ENCODE measurements at regions not wholly inside any gene's neighbourhood (a gene's known extent, or its start where the extent isn't known, plus 50 kb on each side); places are given as distances from the start of the nearest gene placed in this dataset.

DNA sequence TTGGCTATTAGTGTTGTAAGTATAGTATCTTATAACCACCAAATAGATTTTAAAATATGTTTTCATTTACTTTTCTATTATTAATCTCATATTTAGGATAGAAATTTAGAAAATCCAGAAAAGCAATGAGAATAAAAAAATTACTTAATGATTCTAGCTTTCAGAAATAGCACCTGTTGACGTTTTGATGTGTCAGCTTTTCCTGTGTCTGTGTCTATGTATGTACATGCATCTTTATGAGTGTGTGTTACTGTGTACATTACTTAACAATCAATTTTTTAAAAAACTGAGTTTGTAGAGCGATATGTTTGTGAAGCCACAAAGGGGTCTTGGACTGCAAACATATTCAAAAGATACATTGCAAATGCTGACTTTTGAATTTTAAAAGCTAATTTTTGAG lies 526.9 kb downstream of the BCKDHB start:
- H2BK5ac ChIP-seq (ENCODE audit: low read depth, low read length): no peak overlapping the region
- no peaks in the 10 kb centered on the region for H3K36me3 ChIP-seq (ENCODE audit: control insufficient read depth in 2 of 4, insufficient read depth in 4 of 4, low read length in 3 of 4)
- 68% methylated on average over 2 of the region's 2 CpGs; no CpG with 5 or more reads in 1 of the 2 experiments for WGBS, 2 experiments (ENCODE audit: extremely low coverage in 1 of 2, insufficient coverage in 1 of 2, insufficient read length in 1 of 2, insufficient replicate concordance in 2 of 2, low coverage in 1 of 2, low lambda C conversion rate in 2 of 2, missing lambda C conversion rate in 1 of 2)
- no peak overlapping the region for H3K23ac ChIP-seq (ENCODE audit: insufficient read length)
- ChIA-PET POLR2A (ENCODE audit: partially characterized antibody) (no interaction called here), CTCF (ENCODE audit: partially characterized antibody) (no interaction called here)
- no peak overlapping the region for H3K56ac ChIP-seq (replicated peaks; ENCODE audit: insufficient read length, low read depth, low read length)
- H3K79me2 ChIP-seq (ENCODE audit: control insufficient read depth in 1 of 2, insufficient read depth in 2 of 2, low read length in 2 of 2): no peaks in the 10 kb centered on the region
- H4K8ac ChIP-seq (ENCODE audit: extremely low read depth, insufficient read depth, low read length): no peak overlapping the region
- no peak overlapping the region for H2BK15ac ChIP-seq (ENCODE audit: low read length)
- H3K14ac ChIP-seq (ENCODE audit: insufficient read length): no peak overlapping the region
- H3K27me3 ChIP-seq (replicated peaks in 1 of 4; ENCODE audit: control insufficient read depth in 3 of 4, extremely low read depth in 1 of 4, insufficient read depth in 3 of 4, low read length in 3 of 4): no peaks in the 10 kb centered on the region
- no peak overlapping the region for H2AK5ac ChIP-seq (ENCODE audit: low read depth, low read length)
- H2AFZ ChIP-seq (ENCODE audit: low read length): no peak overlapping the region
- no peaks in the 10 kb centered on the region for H4K20me1 ChIP-seq (replicated peaks in 1 of 2; ENCODE audit: control insufficient read depth in 1 of 2, insufficient read depth in 2 of 2, low read length in 2 of 2)
- H2BK120ac ChIP-seq (replicated peaks; ENCODE audit: low read depth, low read length): no peak overlapping the region
- no peak for TF ChIP-seq TEAD4 (IDR thresholded peaks at IDR 0.05; ENCODE audit: low read depth, low read length)
- no peak for TF ChIP-seq JUND (IDR thresholded peaks at IDR 0.05; ENCODE audit: low read length)
- no peak for TF ChIP-seq RBBP5 (IDR thresholded peaks at IDR 0.05; ENCODE audit: borderline replicate concordance, low read depth, low read length)
- no peak for TF ChIP-seq NRF1 (IDR thresholded peaks at IDR 0.05; ENCODE audit: low read depth, low read length)
- no peak for TF ChIP-seq RNF2 (IDR thresholded peaks at IDR 0.05; ENCODE audit: borderline replicate concordance, low read depth, low read length, missing control alignments, poor library complexity, severe bottlenecking)
- TF ChIP-seq, protein P1, sequence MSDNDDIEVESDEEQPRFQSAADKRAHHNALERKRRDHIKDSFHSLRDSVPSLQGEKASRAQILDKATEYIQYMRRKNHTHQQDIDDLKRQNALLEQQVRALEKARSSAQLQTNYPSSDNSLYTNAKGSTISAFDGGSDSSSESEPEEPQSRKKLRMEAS (IDR thresholded peaks at IDR 0.05): no peak
- TF ChIP-seq CEBPB (IDR thresholded peaks at IDR 0.05; ENCODE audit: low read depth, low read length): no peak
- no peak for TF ChIP-seq SP4 (IDR thresholded peaks at IDR 0.05; ENCODE audit: low read length)
- no peak for TF ChIP-seq TAF1 (IDR thresholded peaks at IDR 0.05; ENCODE audit: low read depth, low read length)
- no peak for TF ChIP-seq SIRT6 (IDR thresholded peaks at IDR 0.05; ENCODE audit: low read length)
- TF ChIP-seq ZNF274 (IDR thresholded peaks at IDR 0.05; ENCODE audit: borderline replicate concordance, extremely low read depth, low read length): no peak
- TF ChIP-seq TCF12 (IDR thresholded peaks at IDR 0.05; ENCODE audit: low read depth, low read length): no peak
- no peak for TF ChIP-seq SRF (IDR thresholded peaks at IDR 0.05; ENCODE audit: low read depth, low read length)
- H3K4me1 ChIP-seq (replicated peaks in 1 of 4; ENCODE audit: control insufficient read depth in 3 of 4, insufficient read depth in 4 of 4, low read length in 3 of 4): no peaks in the 10 kb centered on the region
- H3K4me2 ChIP-seq (ENCODE audit: insufficient read depth in 1 of 2, low read depth in 2 of 2, low read length in 2 of 2): no peak overlapping the region
- no peaks in the 10 kb centered on the region for H3K9me3 ChIP-seq (ENCODE audit: insufficient read depth in 2 of 2, low read depth in 1 of 2, low read length in 1 of 2)
- H4K91ac ChIP-seq (replicated peaks; ENCODE audit: insufficient read length, low read length): no peak overlapping the region
- no peak overlapping the region for H2BK20ac ChIP-seq (ENCODE audit: low read length)
- H3K23me2 ChIP-seq (ENCODE audit: low read depth, low read length): no peaks in the 10 kb centered on the region
- no peak overlapping the region for H2BK12ac ChIP-seq (ENCODE audit: low read depth, low read length)
- no peak overlapping the region for H3K9ac ChIP-seq (replicated peaks in 1 of 4; ENCODE audit: extremely low read depth in 1 of 4, low read depth in 3 of 4, low read length in 3 of 4)
- FAIRE-seq: no peak
- DNase-seq (ENCODE audit: low read depth in 1 of 2, low spot score in 2 of 2): no peak
- H3K27ac ChIP-seq (ENCODE audit: low read depth, low read length): no peak overlapping the region
- no peak overlapping the region for H3K4me3 ChIP-seq (ENCODE audit: extremely low read depth in 1 of 4, insufficient read depth in 2 of 4, low read depth in 3 of 4, low read length in 4 of 4)
- H3K4ac ChIP-seq (replicated peaks; ENCODE audit: insufficient read length, low read depth, low read length): no peak overlapping the region
- H4K5ac ChIP-seq (ENCODE audit: insufficient read length, low read depth, low read length): no peak overlapping the region
- no peaks in the 10 kb centered on the region for H3K79me1 ChIP-seq (ENCODE audit: low read depth, low read length)
- H3K18ac ChIP-seq (ENCODE audit: extremely low read depth, low read length): no peak overlapping the region

All from H1 (cell line).